SK-MEL-5 (cell line): ENCODE measurements at regions not wholly inside any gene's neighbourhood (a gene's known extent, or its start where the extent isn't known, plus 50 kb on each side); places are given as distances from the start of the nearest gene placed in this dataset.

Source experiments
- DNase-seq: peaks from one replicate; pipeline ENCODE4 v3.0.0-alpha.2; 2016; ENCODE audit warnings: low read depth, low spot score
- in situ Hi-C: cut with HindIII; loops from 2 replicates; pipeline ENCODE4 v1.10.0; 2016; ENCODE audit warnings: low sequenced_read_pairs, high pct_unique_total_duplicates, low pct_unique_long_range_greater_than_20kb

GRCh38 chr1:81446000-81446669 lies 354.6 kb upstream of the ADGRL2 start:
- in situ Hi-C loops = no loop called here
- no peak for DNase-seq

GRCh38 chr1:81443288-81443687 lies 357.4 kb upstream of the ADGRL2 start:
- no peak for DNase-seq
- in situ Hi-C loops = no loop called here

GRCh38 chr1:81439046-81439823 lies 361.5 kb upstream of the ADGRL2 start:
- in situ Hi-C loops = no loop called here
- no peak for DNase-seq

GRCh38 chr1:81437649-81438048 lies 363.1 kb upstream of the ADGRL2 start:
- in situ Hi-C loops = no loop called here
- DNase-seq = no peak

GRCh38 chr1:81437213-81437612 lies 363.5 kb upstream of the ADGRL2 start:
- no peak for DNase-seq
- in situ Hi-C loops = no loop called here

GRCh38 chr1:81435175-81435574 lies 365.6 kb upstream of the ADGRL2 start:
- in situ Hi-C loops = no loop called here
- DNase-seq = no peak

- no peak for DNase-seq
- in situ Hi-C loops = no loop called here
These were observed 367.1 kb upstream of the ADGRL2 start for GRCh38 chr1:81433676-81434075.

- no peak for DNase-seq
- in situ Hi-C loops = no loop called here
These were observed 368.1 kb upstream of the ADGRL2 start for GRCh38 chr1:81432654-81433109.

GRCh38 chr1:81432059-81432458 lies 368.7 kb upstream of the ADGRL2 start:
- in situ Hi-C loops = no loop called here

GRCh38 chr1:81431624-81432000 lies 369.1 kb upstream of the ADGRL2 start:
- DNase-seq = no peak
- in situ Hi-C loops = no loop called here

More at GRCh38 chr1:81432059-81432458, 368.7 kb upstream of the ADGRL2 start:
- DNase-seq = peak; percentile 3

GRCh38 chr1:81430955-81431623 lies 369.6 kb upstream of the ADGRL2 start:
- in situ Hi-C loops = no loop called here
- DNase-seq = no peak

GRCh38 chr1:81430236-81430938 lies 370.3 kb upstream of the ADGRL2 start:
- in situ Hi-C loops = no loop called here
- no peak for DNase-seq

- in situ Hi-C loops = no loop called here
- DNase-seq = no peak
These were observed 371.7 kb upstream of the ADGRL2 start for GRCh38 chr1:81428998-81429397.

GRCh38 chr1:81424816-81425215 lies 375.9 kb upstream of the ADGRL2 start:
- in situ Hi-C loops = no loop called here
- no peak for DNase-seq

- in situ Hi-C loops = no loop called here
- no peak for DNase-seq
These were observed 376.7 kb upstream of the ADGRL2 start for GRCh38 chr1:81424061-81424460.

- DNase-seq = no peak
- in situ Hi-C loops = no loop called here
These were observed 380.0 kb upstream of the ADGRL2 start for GRCh38 chr1:81420760-81421159.

- peak; percentile 61 for DNase-seq
- in situ Hi-C loops = no loop called here
These were observed 386.2 kb upstream of the ADGRL2 start for GRCh38 chr1:81414488-81415015.

- no peak for DNase-seq
- in situ Hi-C loops = no loop called here
These were observed 387.8 kb upstream of the ADGRL2 start for GRCh38 chr1:81412954-81413353.
